NCI-H446 (cell line): ENCODE measurements at regions not wholly inside any gene's neighbourhood (a gene's known extent, or its start where the extent isn't known, plus 50 kb on each side); places are given as distances from the start of the nearest gene placed in this dataset.

Experiments
- DNase-seq, 2 experiments: peaks; one replicate each; lab custom pipeline; 2025; lab: John Stamatoyannopoulos, UW

- no peak for DNase-seq
Measured at GRCh38 chr1:10897321-10897980, 101.0 kb upstream of the CASZ1 start.

GRCh38 chr1:10897981-10898728 lies 101.7 kb upstream of the CASZ1 start:
- no peak for DNase-seq

- DNase-seq, result no peak
Measured at GRCh38 chr1:10898921-10899320, 102.5 kb upstream of the CASZ1 start.

- DNase-seq, result no peak
Measured at GRCh38 chr1:10899490-10900250, 103.2 kb upstream of the CASZ1 start.

GRCh38 chr1:10900251-10900651 lies 103.8 kb upstream of the CASZ1 start:
- no peak for DNase-seq

- DNase-seq, result no peak
Measured at GRCh38 chr1:10900691-10901090, 104.2 kb upstream of the CASZ1 start.

- DNase-seq, result no peak
Measured at GRCh38 chr1:10901091-10901890, 104.8 kb upstream of the CASZ1 start.

- no peak for DNase-seq
Measured at GRCh38 chr1:10901891-10902805, 105.7 kb upstream of the CASZ1 start.

GRCh38 chr1:10903421-10903820 lies 107.0 kb upstream of the CASZ1 start:
- DNase-seq, result no peak

GRCh38 chr1:10903821-10904220 lies 107.4 kb upstream of the CASZ1 start:
- no peak for DNase-seq

GRCh38 chr1:10904396-10905358 lies 107.8 kb upstream of the TARDBP start:
- DNase-seq, result no peak

GRCh38 chr1:10905841-10906655 lies 106.4 kb upstream of the TARDBP start:
- DNase-seq, result no peak

- DNase-seq, result no peak
Measured at GRCh38 chr1:10906866-10907519, 105.5 kb upstream of the TARDBP start.

- no peak for DNase-seq
Measured at GRCh38 chr1:10908266-10908665, 104.2 kb upstream of the TARDBP start.

- peak in 1 of 2 experiments; percentile 16 for DNase-seq
Measured at GRCh38 chr1:10909697-10910680, 102.5 kb upstream of the TARDBP start.

GRCh38 chr1:10910681-10911489 lies 101.6 kb upstream of the TARDBP start:
- DNase-seq, result no peak
